Duodenal mucosa (tissue), 2 donors: ENCODE measurements at regions not wholly inside any gene's neighbourhood (a gene's known extent, or its start where the extent isn't known, plus 50 kb on each side); places are given as distances from the start of the nearest gene placed in this dataset.

Experiments
- H3K27ac ChIP-seq: one replicate; pipeline ENCODE4 v1.7.0; 2013; ENCODE audit warnings: low read depth, low read length
- H3K27me3 ChIP-seq, 2 donors: one replicate each; pipeline ENCODE4 v1.7.0; 2013; ENCODE audit warnings: low read length in 2 of 2, control low read depth in 1 of 2; ENCODE audit not compliant: insufficient read depth in 2 of 2, control insufficient read depth in 1 of 2
- H3K36me3 ChIP-seq, 2 donors: one replicate each; pipeline ENCODE4 v1.7.0; 2013; ENCODE audit warnings: low read length in 2 of 2, control low read depth in 1 of 2; ENCODE audit not compliant: insufficient read depth in 2 of 2, control insufficient read depth in 1 of 2
- H3K4me1 ChIP-seq, 2 donors: one replicate each; pipeline ENCODE4 v1.7.0; 2013; ENCODE audit warnings: low read length in 2 of 2, control low read depth in 1 of 2; ENCODE audit not compliant: insufficient read depth in 2 of 2, control insufficient read depth in 1 of 2
- H3K4me3 ChIP-seq, 2 donors: one replicate each; pipeline ENCODE4 v1.7.0; 2013; ENCODE audit warnings: low read length in 2 of 2, low read depth in 1 of 2
- H3K9ac ChIP-seq, 2 donors: one replicate each; pipeline ENCODE4 v1.7.0; 2013; ENCODE audit warnings: low read length in 2 of 2, low read depth in 1 of 2
- H3K9me3 ChIP-seq, 2 donors: one replicate each; pipeline ENCODE4 v1.7.0; 2013; ENCODE audit warnings: low read length in 2 of 2, control low read depth in 1 of 2; ENCODE audit not compliant: control insufficient read depth in 1 of 2

- no peak overlapping the region for H3K27ac ChIP-seq
- no peaks in the 10 kb centered on the region for H3K4me1 ChIP-seq
- no peak overlapping the region for H3K4me3 ChIP-seq
- H3K36me3 ChIP-seq = no peaks in the 10 kb centered on the region
- H3K9me3 ChIP-seq = no peaks in the 10 kb centered on the region
- no peaks in the 10 kb centered on the region for H3K27me3 ChIP-seq
- no peak overlapping the region for H3K9ac ChIP-seq
Measured at GRCh38 chr13:64180756-64181155, 2765.1 kb upstream of the PCDH20 start.

- peaks cover 5 to 15% of the 10 kb centered on the region in 2 donors for H3K9me3 ChIP-seq
- no peak overlapping the region for H3K9ac ChIP-seq
- H3K27me3 ChIP-seq = no peaks in the 10 kb centered on the region
- no peak overlapping the region for H3K27ac ChIP-seq
- no peaks in the 10 kb centered on the region for H3K4me1 ChIP-seq
- H3K36me3 ChIP-seq = no peaks in the 10 kb centered on the region
- no peak overlapping the region for H3K4me3 ChIP-seq
Measured at GRCh38 chr13:64165826-64166225, 2750.2 kb upstream of the PCDH20 start.

GRCh38 chr13:64164435-64164834, 2748.8 kb upstream of the PCDH20 start:
- no peak overlapping the region for H3K27ac ChIP-seq
- no peak overlapping the region for H3K4me3 ChIP-seq
- H3K9me3 ChIP-seq = peaks cover 5 to 9% of the 10 kb centered on the region in 2 donors
- H3K27me3 ChIP-seq = no peaks in the 10 kb centered on the region
- no peaks in the 10 kb centered on the region for H3K36me3 ChIP-seq
- no peaks in the 10 kb centered on the region for H3K4me1 ChIP-seq
- H3K9ac ChIP-seq = no peak overlapping the region

GRCh38 chr13:64160479-64160878, 2744.8 kb upstream of the PCDH20 start:
- no peak overlapping the region for H3K4me3 ChIP-seq
- no peaks in the 10 kb centered on the region for H3K4me1 ChIP-seq
- H3K27me3 ChIP-seq = no peaks in the 10 kb centered on the region
- H3K27ac ChIP-seq = no peak overlapping the region
- H3K9ac ChIP-seq = no peak overlapping the region
- peaks cover 5 to 16% of the 10 kb centered on the region in 2 donors for H3K9me3 ChIP-seq
- H3K36me3 ChIP-seq = no peaks in the 10 kb centered on the region

GRCh38 chr13:64158908-64159307, 2743.3 kb upstream of the PCDH20 start:
- H3K4me3 ChIP-seq = no peak overlapping the region
- H3K9ac ChIP-seq = no peak overlapping the region
- no peak overlapping the region for H3K27ac ChIP-seq
- H3K36me3 ChIP-seq = no peaks in the 10 kb centered on the region
- H3K9me3 ChIP-seq = peaks cover 0 to 8% of the 10 kb centered on the region in 2 donors
- no peaks in the 10 kb centered on the region for H3K27me3 ChIP-seq
- H3K4me1 ChIP-seq = no peaks in the 10 kb centered on the region

GRCh38 chr13:64154514-64154913, 2738.9 kb upstream of the PCDH20 start:
- H3K27ac ChIP-seq = no peak overlapping the region
- H3K9me3 ChIP-seq = peaks cover 0 to 7% of the 10 kb centered on the region in 2 donors
- no peaks in the 10 kb centered on the region for H3K4me1 ChIP-seq
- H3K9ac ChIP-seq = no peak overlapping the region
- no peaks in the 10 kb centered on the region for H3K27me3 ChIP-seq
- H3K36me3 ChIP-seq = no peaks in the 10 kb centered on the region
- H3K4me3 ChIP-seq = no peak overlapping the region

- Histone ChIP-seq H3K27ac (no peak overlapping the region), H3K9ac (no peak overlapping the region), H3K4me1 (no peaks in the 10 kb centered on the region), H3K9me3 (peaks cover 9 to 14% of the 10 kb centered on the region in 2 donors), H3K36me3 (no peaks in the 10 kb centered on the region), H3K27me3 (no peaks in the 10 kb centered on the region), H3K4me3 (no peak overlapping the region)
Measured at GRCh38 chr13:64130600-64130999, 2715.0 kb upstream of the PCDH20 start.

GRCh38 chr13:64130171-64130570, 2714.5 kb upstream of the PCDH20 start:
- Histone ChIP-seq H3K4me3 (no peak overlapping the region), H3K36me3 (no peaks in the 10 kb centered on the region), H3K9ac (no peak overlapping the region), H3K27ac (no peak overlapping the region), H3K9me3 (peaks cover 9 to 14% of the 10 kb centered on the region in 2 donors), H3K4me1 (no peaks in the 10 kb centered on the region), H3K27me3 (no peaks in the 10 kb centered on the region)

- Histone ChIP-seq H3K27me3 (no peaks in the 10 kb centered on the region), H3K4me3 (no peak overlapping the region), H3K9me3 (peaks cover 9 to 14% of the 10 kb centered on the region in 2 donors), H3K4me1 (no peaks in the 10 kb centered on the region), H3K36me3 (no peaks in the 10 kb centered on the region), H3K27ac (no peak overlapping the region), H3K9ac (no peak overlapping the region)
Measured at GRCh38 chr13:64127856-64128255, 2712.2 kb upstream of the PCDH20 start.

GRCh38 chr13:64127192-64127591, 2711.5 kb upstream of the PCDH20 start:
- Histone ChIP-seq H3K9ac (no peak overlapping the region), H3K4me1 (no peaks in the 10 kb centered on the region), H3K36me3 (no peaks in the 10 kb centered on the region), H3K9me3 (peaks cover 9 to 12% of the 10 kb centered on the region in 2 donors), H3K27me3 (no peaks in the 10 kb centered on the region), H3K4me3 (no peak overlapping the region), H3K27ac (no peak overlapping the region)
